HG02571 (cell line): ENCODE measurements at regions not wholly inside any gene's neighbourhood (a gene's known extent, or its start where the extent isn't known, plus 50 kb on each side); places are given as distances from the start of the nearest gene placed in this dataset.

ENCODE experiments used
- ATAC-seq: cut with Tn5 transposase; IDR thresholded peaks from one replicate; pipeline ENCODE4 v1.9.1; 2021; ENCODE audit warnings: mild to moderate bottlenecking, moderate library complexity; ENCODE audit not compliant: unreplicated experiment

GRCh38 chr4:32994981-32995881 lies 2275.1 kb downstream of the PCDH7 start:
- ATAC-seq = no peak

- no peak for ATAC-seq
Measured at GRCh38 chr4:33013282-33013681, 2293.1 kb downstream of the PCDH7 start.

DNA sequence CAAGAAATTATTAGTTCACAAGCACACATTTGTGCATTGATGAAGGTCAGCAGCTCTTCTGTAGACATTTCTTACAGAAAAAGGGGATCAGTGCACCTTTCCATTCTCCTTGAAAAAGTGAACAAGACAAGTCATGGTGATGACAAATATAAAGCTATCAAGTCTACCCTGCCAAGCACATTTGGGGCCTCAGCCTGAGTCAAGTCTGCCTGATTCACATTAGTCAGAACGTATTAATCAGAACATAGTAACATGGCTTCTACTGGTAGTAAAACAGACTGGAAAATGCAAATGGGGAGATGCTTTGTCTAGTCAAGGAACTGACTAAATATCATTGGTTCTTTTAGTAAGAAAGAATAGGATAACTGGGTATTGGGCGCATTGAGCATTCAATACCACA lies 2305.1 kb downstream of the PCDH7 start:
- ATAC-seq = no peak

DNA sequence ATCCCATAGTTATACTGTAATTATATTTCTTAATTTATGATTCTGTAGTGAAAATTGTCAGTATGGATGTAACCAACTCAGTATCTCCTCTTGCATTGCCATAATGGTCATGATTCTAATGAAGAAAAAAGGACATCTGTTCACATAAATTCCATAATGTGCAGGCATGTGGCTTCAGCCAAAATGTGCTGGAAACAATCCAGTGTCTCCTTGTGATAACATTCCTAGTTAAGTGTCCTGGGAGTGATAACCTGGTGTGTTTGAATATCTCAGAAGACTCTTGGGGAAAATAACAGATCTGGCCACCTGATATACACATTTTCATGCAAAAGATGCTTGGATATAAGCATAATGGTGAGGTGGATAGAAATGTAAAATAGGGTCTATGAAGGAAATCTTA lies 2309.8 kb downstream of the PCDH7 start:
- no peak for ATAC-seq

DNA sequence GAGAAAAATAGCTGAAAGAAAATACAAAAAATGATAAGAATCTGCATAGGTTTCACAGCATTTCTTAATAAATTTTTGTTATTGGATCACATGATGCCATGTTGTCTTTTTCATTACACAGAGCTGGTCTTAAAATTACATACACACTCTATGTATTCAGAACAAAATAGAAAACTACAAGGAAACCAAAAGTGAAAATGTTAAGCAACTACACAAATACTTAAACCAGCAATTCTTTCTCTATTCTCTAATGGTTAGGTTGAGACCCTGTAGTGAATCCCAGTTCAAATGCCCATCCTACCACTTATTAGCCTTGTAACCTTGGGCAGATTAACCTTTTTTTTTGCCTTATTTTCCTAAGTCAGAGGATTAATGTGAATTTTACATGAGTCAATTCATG lies 2311.2 kb downstream of the PCDH7 start:
- ATAC-seq = no peak

DNA sequence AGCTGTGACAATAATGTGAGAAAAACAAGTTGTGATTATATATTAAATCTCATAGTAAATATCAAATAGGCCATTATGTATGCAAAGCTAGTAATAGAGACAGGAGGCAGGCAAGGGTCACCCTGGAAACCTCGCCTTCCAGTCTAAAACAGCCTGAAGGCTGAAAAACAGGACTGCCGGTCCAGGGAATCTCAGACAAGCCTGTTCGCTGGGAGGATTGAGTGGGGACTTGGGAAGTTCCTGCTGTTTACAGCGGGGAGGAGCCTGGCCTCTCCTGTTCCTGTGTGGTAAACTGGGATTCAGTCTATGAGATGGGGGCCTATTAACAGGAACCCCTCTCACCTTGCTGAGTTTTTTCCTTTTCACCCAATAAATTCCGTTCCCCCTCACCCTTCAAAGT lies 2317.3 kb downstream of the PCDH7 start:
- ATAC-seq = no peak

GRCh38 chr4:33045334-33045733 lies 2325.2 kb downstream of the PCDH7 start:
- no peak for ATAC-seq

- no peak for ATAC-seq
Measured at GRCh38 chr4:33052241-33052640, 2332.1 kb downstream of the PCDH7 start.

- ATAC-seq = no peak
Measured at GRCh38 chr4:33054161-33054560, 2334.0 kb downstream of the PCDH7 start.

DNA sequence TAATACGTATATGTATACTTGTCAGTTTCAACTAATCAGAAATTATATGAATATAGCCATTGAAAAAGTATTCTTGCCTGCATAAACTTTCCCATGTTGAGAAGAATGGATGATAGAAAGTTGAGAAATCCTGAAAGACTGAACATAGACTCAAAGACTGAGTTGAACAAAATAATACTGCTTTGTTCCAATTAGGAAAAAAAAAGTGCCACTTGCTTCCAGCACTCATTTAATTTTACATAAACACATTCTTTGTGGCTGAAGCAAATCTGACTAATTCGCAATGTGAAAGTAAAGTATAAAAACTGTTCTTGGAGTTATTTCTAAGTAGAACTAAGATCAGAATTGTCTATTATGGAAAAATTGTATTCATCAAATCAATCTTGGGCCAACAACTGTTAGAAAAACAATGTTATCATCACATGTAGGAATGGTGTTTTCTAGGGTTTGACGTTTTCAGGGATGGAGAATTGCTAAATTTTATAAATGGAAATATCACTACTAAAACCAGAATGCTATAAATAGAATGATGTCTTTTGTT lies 2334.6 kb downstream of the PCDH7 start:
- ATAC-seq = no peak

GRCh38 chr4:33057736-33058135 lies 2337.6 kb downstream of the PCDH7 start:
- no peak for ATAC-seq

DNA sequence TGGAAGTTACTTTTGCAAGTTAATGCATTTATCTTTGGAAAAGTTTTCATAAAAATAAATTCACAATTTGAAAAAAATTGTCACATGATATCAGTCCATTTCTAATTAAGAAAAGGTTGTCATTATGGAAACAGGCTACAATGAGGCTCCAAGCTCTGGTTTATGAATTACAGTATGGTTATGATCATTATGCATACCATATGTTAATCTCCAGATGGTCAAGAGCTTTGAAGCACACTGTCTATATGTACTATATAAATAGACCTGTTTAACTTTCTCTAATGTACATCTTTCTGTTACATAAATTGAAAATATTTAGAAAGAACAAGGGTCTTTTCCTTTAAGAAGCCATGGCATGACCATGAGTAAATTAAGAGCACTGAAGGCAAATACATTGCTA lies 2338.8 kb downstream of the PCDH7 start:
- no peak for ATAC-seq

DNA sequence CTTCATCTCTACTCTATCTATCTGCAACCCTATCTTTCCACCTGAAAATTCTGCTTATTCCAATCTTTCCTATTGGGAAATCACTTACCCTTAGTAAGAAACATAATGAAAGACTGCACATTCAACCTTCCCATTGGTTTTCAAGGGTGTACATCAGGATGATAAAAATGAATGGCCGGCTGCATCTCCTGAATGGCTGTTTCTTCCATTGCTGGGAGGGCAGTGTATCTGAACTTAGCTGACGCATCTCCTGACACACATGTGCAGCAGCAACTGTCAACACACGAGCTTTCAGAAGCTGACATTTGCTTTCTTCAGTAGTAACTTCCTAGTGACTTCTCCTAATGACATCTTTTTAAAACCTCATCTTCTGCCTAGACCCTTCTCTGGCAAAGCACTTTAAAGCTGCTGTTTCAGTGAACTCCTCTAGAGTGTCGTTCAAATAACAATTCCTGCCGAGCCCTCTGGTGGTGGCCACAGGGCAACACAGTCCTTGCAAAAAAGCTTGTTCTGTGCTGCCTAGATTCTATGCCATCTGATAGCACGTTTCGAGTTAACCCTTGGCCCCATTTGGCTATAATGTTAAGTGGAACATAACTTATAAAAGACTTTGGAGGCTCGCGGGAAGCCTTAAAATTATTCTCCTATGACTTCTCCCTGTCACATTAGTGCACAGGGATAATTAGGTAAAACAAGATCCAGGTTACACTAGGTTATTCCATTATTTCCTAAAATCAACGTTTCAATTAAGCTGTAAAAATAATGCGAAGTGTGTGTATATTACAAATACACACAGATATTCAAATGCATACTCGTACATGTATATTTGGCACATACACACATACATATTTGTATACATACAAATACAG lies 2340.7 kb downstream of the PCDH7 start:
- no peak for ATAC-seq

GRCh38 chr4:33061727-33062126 lies 2341.6 kb downstream of the PCDH7 start:
- no peak for ATAC-seq

GRCh38 chr4:33062155-33062806 lies 2342.1 kb downstream of the PCDH7 start:
- ATAC-seq = no peak

- no peak for ATAC-seq
Measured at GRCh38 chr4:33063241-33063640, 2343.1 kb downstream of the PCDH7 start.

- no peak for ATAC-seq
Measured at GRCh38 chr4:33064238-33064637, 2344.1 kb downstream of the PCDH7 start.

GRCh38 chr4:33065749-33066148 lies 2345.6 kb downstream of the PCDH7 start:
- ATAC-seq = no peak

DNA sequence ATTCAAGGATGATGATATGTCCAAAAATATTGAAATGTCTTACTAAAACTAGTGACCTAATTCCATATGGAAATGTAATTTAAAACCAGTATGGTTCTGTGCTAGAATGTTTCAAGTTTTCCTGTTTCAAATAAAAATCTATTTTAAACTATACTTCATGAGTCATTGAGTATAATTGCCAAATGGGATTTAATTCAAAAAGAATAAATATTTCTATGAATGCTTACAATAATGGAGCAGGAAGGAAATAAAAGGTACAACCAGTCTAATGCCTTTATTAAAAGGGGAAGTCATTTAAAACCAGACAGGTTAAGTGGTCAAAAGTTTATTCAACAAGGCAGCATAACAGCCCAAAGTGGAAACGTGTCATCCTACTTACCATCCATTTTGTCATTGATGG lies 2347.1 kb downstream of the PCDH7 start:
- no peak for ATAC-seq

DNA sequence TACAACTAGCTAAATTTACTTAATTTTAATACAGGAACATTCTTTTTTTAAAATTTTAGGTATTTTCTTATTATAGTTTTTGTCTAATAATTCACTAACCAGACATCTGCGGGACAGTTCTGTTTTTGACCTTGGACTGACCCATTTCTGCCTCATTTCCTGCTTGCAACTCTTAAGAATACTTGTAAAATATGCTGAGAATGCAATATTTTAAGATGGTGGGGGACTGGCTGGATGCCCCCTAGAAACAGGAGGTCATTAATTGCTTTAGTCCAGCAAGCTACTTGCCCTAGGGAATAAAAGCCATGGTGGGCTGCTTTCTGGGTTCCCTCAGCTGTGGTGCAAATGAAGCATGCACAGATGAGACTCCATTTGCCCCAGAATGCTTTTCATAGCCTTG lies 2348.4 kb downstream of the PCDH7 start:
- no peak for ATAC-seq

- ATAC-seq = no peak
Measured at GRCh38 chr4:33071535-33071934, 2351.4 kb downstream of the PCDH7 start.
